Lung (tissue), 11 donors: ENCODE measurements at regions not wholly inside any gene's neighbourhood (a gene's known extent, or its start where the extent isn't known, plus 50 kb on each side); places are given as distances from the start of the nearest gene placed in this dataset.

ENCODE experiments used
- ATAC-seq: fragments of 200-7000 bp; cut with Tn5 transposase; one replicate; pipeline ENCODE4 v1.9.1; 2020; ENCODE audit warnings: moderate number of reproducible peaks; ENCODE audit not compliant: insufficient read depth, low FRiP score
- DNase-seq, 3 donors: peaks; one replicate each; pipeline ENCODE4 v3.0.0-alpha.2; 2013 to 2017
- H3K27ac ChIP-seq, 2 donors: one replicate each; pipeline ENCODE4 v1.5.1; 2013; ENCODE audit warnings: mild to moderate bottlenecking in 2 of 2, moderate library complexity in 2 of 2, control low read depth in 1 of 2, inconsistent platforms in 1 of 2, low read depth in 1 of 2, low read length in 1 of 2
- H3K27me3 ChIP-seq, 3 donors: one replicate each; pipeline ENCODE4 v1.5.1; 2013; ENCODE audit warnings: low read length in 2 of 3; ENCODE audit not compliant: control insufficient read depth in 3 of 3, insufficient read depth in 3 of 3
- H3K36me3 ChIP-seq, 4 donors: one replicate each; pipeline ENCODE4 v1.5.1; 2013; ENCODE audit warnings: low read length in 4 of 4, mild to moderate bottlenecking in 1 of 4, moderate library complexity in 1 of 4; ENCODE audit not compliant: control insufficient read depth in 4 of 4, insufficient read depth in 4 of 4
- H3K4me1 ChIP-seq, 5 donors: one replicate each; pipeline ENCODE4 v1.5.1; 2013; ENCODE audit warnings: low read length in 5 of 5, mild to moderate bottlenecking in 2 of 5, moderate library complexity in 1 of 5; ENCODE audit not compliant: control insufficient read depth in 5 of 5, insufficient read depth in 5 of 5
- H3K4me3 ChIP-seq: one replicate; pipeline ENCODE4 v1.5.1; 2013; ENCODE audit warnings: mild to moderate bottlenecking, control low read depth, moderate library complexity
- H3K9ac ChIP-seq, 2 donors: one replicate each; pipeline ENCODE4 v1.5.1; 2013; ENCODE audit warnings: low read length in 2 of 2, control low read depth in 1 of 2; ENCODE audit not compliant: insufficient read depth in 1 of 2
- H3K9me3 ChIP-seq, 4 donors: one replicate each; pipeline ENCODE4 v1.5.1; 2013; ENCODE audit warnings: low read length in 3 of 4, mild to moderate bottlenecking in 1 of 4, moderate library complexity in 1 of 4; ENCODE audit not compliant: control insufficient read depth in 4 of 4, insufficient read depth in 3 of 4
- CTCF ChIP-seq: IDR thresholded peaks from 2 replicates; pipeline ENCODE4 v1.5.1; 2012; ENCODE audit warnings: mild to moderate bottlenecking; ENCODE audit errors: control extremely low read depth, extremely low read depth
- WGBS, 2 donors: extraction: QIAGEN DNeasy Blood & Tissue Kit; methylation state at CpG; one replicate each; pipeline ENCODE4 v1.1.7; 2013; 5-methylcytosine and 5-hydroxymethylcytosine counted together
- donor health status: control.
- donor health status: control.
- donor health status: Bipolar disorder and iron deficiency.
- donor health status: healthy.
- donor health status: DM: yes; HTN: yes; CAD: no.

GRCh38 chr2:102078773-102079172 is 63.8 kb upstream of the IL1R1 start:
- TF ChIP-seq CTCF = no peak
- ATAC-seq = no peak
- H3K27me3 ChIP-seq = no peaks in the 10 kb centered on the region

GRCh38 chr2:102080451-102081242 is 61.9 kb upstream of the IL1R1 start:
- H3K27ac ChIP-seq = no peak overlapping the region
- peaks cover 0 to 2% (median 0%) of the 10 kb centered on the region in 4 donors for H3K9me3 ChIP-seq
- DNase-seq = no peak
- no peak overlapping the region for H3K9ac ChIP-seq
- TF ChIP-seq CTCF = no peak
- WGBS, 2 donors = 92 to 94% methylated on average over 6 of the region's 6 CpGs
- ATAC-seq = no peak
- H3K4me1 ChIP-seq = peaks cover 4 to 22% (median 5%) of the 10 kb centered on the region in 5 donors
- H3K36me3 ChIP-seq = no peaks in the 10 kb centered on the region
- H3K4me3 ChIP-seq = no peak overlapping the region
- H3K27me3 ChIP-seq = no peaks in the 10 kb centered on the region

More at GRCh38 chr2:102078773-102079172, 63.8 kb upstream of the IL1R1 start:
- no peak for DNase-seq
- Histone ChIP-seq H3K9me3 (peaks cover 0 to 2% (median 0%) of the 10 kb centered on the region in 4 donors), H3K4me1 (peaks cover 4 to 22% (median 5%) of the 10 kb centered on the region in 5 donors), H3K36me3 (no peaks in the 10 kb centered on the region), H3K4me3 (no peak overlapping the region), H3K27ac (no peak overlapping the region), H3K9ac (no peak overlapping the region)

- H3K4me1 ChIP-seq = peaks cover 4 to 26% (median 5%) of the 10 kb centered on the region in 5 donors
- H3K9ac ChIP-seq = no peak overlapping the region
- H3K9me3 ChIP-seq = peaks cover 0 to 2% (median 0%) of the 10 kb centered on the region in 4 donors
- peak overlapping the region in 1 of 2 donors; percentile 31 for H3K27ac ChIP-seq
- ATAC-seq = no peak
- no peak for DNase-seq
- no peaks in the 10 kb centered on the region for H3K36me3 ChIP-seq
- TF ChIP-seq CTCF = no peak
- WGBS, 2 donors = 45 to 57% methylated on average over 2 of the region's 2 CpGs
- H3K27me3 ChIP-seq = no peaks in the 10 kb centered on the region
- no peak overlapping the region for H3K4me3 ChIP-seq
These were observed 61.4 kb upstream of the IL1R1 start for GRCh38 chr2:102081243-102081522.
